ENCODE measurements at regions not wholly inside any gene's neighbourhood (a gene's known extent, or its start where the extent isn't known, plus 50 kb on each side); places are given as distances from the start of the nearest gene placed in this dataset.

GRCh38 chr12:33945438-33945784 is 76.9 kb upstream of the ALG10 start:
- TF ChIP-seq CTCF (IDR thresholded peaks at IDR 0.05 in 2 of 3, conservative IDR thresholded peaks at IDR 0.05 in 1 of 3; ENCODE audit: borderline replicate concordance in 1 of 3, insufficient read depth in 1 of 3, low read depth in 2 of 3, low read length in 2 of 3): no peak
- TF ChIP-seq SIN3A (IDR thresholded peaks at IDR 0.05; ENCODE audit: low read depth): no peak
- no peak for TF ChIP-seq SRF (IDR thresholded peaks at IDR 0.05; ENCODE audit: low read depth)
- TF ChIP-seq MAX (IDR thresholded peaks at IDR 0.05): no peak
- TF ChIP-seq FOSL1 (IDR thresholded peaks at IDR 0.05; ENCODE audit: low read depth): no peak
- TF ChIP-seq REST (IDR thresholded peaks at IDR 0.05; ENCODE audit: low read depth): no peak

Measured in HCT116 (cell line).